GM10266 (cell line): ENCODE measurements at regions not wholly inside any gene's neighbourhood (a gene's known extent, or its start where the extent isn't known, plus 50 kb on each side); places are given as distances from the start of the nearest gene placed in this dataset.

Source experiments
- DNase-seq: peaks from one replicate; pipeline ENCODE4 v3.0.0; 2012; ENCODE audit errors: extremely low spot score
- TF ChIP-seq, protein P1 (sequence below): IDR thresholded peaks from 2 replicates; pipeline ENCODE4 v1.5.1; 2012; ENCODE audit warnings: mild to moderate bottlenecking, low read depth; ENCODE audit not compliant: control insufficient read depth, insufficient read depth; ENCODE audit errors: missing control alignments

DNA sequence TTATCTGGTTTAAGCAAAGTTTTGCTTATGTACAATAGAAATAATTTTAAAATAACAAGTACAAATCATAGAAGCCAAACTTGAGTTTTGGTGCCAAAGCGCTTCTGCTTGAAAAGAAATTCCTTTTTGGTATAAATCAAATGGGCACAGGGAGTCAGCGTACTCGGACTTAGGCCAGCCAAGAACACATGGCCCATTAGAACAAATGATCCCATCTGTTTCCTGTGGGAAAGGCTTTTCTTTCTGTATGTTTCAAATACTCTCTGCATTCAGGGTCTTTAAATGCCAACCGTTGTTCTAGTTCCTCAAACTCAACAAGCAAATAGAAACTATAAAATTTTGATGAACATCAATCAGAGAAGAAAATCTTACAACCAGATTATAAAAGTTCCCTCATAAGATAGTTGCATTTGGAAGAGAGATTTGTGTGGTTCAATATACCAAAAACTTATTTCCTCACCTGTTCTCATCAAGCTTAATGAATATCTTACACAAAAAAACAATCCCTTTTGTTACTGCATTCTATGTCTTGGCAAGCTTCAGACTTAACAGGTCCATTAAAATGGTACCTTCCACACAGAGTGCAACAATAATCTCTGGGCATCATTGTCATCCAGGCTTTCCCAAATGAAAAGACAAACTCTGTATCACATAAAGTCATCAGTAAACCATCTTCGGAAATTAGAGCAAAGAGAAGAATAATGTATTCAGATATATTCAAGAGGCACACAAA is 739.8 kb upstream of the API5 start:
- TF ChIP-seq, protein P1, sequence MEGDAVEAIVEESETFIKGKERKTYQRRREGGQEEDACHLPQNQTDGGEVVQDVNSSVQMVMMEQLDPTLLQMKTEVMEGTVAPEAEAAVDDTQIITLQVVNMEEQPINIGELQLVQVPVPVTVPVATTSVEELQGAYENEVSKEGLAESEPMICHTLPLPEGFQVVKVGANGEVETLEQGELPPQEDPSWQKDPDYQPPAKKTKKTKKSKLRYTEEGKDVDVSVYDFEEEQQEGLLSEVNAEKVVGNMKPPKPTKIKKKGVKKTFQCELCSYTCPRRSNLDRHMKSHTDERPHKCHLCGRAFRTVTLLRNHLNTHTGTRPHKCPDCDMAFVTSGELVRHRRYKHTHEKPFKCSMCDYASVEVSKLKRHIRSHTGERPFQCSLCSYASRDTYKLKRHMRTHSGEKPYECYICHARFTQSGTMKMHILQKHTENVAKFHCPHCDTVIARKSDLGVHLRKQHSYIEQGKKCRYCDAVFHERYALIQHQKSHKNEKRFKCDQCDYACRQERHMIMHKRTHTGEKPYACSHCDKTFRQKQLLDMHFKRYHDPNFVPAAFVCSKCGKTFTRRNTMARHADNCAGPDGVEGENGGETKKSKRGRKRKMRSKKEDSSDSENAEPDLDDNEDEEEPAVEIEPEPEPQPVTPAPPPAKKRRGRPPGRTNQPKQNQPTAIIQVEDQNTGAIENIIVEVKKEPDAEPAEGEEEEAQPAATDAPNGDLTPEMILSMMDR = no peak
- DNase-seq = no peak

DNA sequence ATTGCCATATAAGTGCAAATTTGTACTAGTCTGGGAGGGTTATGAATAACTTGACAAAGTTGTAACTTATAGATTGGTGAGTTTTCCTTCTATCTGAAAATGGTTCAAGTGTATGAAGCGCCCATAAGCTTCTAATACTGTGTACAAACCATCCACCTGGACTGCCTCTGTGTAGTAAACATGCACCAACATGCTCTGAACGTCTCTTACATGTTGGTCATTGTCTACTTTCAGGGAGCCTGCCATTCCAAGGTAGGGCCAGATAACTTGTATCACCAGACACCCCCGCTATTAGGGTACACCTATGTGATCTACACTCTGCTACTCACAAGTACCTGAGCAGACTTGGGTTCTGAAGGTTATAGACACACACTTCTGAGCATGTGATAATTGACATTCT is 735.5 kb upstream of the API5 start:
- TF ChIP-seq, protein P1 = no peak
- no peak for DNase-seq

DNA sequence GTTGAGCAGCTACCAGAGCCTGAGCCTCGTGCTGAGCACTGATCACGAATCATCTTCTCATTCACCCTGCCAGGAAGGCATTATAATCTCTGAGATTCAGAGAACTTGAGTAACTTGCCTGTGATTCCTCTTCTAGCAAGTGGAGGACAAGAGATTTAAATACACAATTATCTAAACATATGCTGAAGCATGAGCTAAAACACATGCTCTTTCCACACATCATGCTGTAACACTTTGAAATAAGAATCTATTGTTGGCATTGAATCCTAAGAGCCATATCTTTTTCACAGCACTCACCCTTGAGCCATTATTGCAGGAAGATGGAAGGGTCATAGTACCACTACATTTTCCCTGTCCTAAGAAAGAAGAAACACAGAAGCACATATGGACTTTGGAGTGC is 722.5 kb upstream of the API5 start:
- DNase-seq = no peak
- TF ChIP-seq, protein P1 = no peak

DNA sequence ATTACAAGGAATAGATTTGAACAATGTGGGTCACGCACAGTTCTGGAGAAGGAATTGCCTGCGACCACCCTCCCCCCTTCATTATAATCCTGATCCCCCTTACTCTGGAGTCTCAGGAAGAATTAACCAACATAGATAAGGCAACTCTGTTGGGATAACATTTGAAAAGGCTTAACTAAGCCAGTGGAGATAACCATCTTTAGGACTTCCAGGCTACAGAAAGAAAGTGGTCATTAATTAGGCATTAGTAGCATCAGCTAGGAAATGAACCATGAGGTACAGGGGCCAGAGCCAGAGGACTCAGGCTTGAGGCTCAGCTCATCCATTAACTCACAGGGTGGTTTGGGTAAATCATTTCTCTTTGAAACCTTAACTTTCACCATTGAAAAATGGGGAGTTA is 720.0 kb upstream of the API5 start:
- DNase-seq = no peak
- TF ChIP-seq, protein P1 = no peak

DNA sequence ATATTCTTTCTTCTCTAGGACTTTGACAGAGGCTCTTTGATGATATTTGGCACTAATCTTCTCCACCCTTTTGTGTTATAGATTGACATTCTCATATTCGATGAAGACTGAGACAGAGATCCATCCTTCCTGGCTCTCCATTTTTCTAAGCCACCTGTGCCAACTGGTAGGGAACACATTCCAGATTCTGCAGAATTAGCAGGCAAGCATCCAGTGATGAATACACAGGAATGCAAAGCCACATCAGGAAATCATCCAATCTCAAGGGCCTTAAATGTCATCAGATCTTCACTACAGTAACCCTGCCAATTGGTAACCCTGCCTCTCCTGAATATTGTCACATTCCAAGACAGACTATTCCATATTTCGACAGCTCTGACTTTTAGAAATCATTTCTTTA is 718.4 kb upstream of the API5 start:
- TF ChIP-seq, protein P1 = no peak
- DNase-seq = no peak

DNA sequence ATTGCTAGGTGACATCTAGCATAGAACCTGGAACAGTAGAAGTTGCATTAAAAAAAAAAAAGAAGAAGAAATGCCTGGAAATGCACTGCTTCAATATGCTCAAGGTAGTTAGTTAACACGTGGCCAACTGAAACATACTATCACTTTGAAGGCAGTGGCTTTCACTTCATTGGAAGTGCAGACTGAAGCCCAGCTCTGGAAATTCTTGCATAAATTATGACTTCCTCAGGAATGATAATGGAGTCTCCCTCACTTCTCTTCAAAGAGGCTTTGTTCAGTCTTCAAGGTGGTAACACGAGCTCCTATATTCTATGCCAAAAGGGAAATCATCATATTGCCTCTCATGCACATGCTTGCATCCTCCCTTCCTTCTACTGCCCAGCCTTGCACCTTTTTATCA is 715.9 kb upstream of the API5 start:
- no peak for DNase-seq
- TF ChIP-seq, protein P1 = no peak

DNA sequence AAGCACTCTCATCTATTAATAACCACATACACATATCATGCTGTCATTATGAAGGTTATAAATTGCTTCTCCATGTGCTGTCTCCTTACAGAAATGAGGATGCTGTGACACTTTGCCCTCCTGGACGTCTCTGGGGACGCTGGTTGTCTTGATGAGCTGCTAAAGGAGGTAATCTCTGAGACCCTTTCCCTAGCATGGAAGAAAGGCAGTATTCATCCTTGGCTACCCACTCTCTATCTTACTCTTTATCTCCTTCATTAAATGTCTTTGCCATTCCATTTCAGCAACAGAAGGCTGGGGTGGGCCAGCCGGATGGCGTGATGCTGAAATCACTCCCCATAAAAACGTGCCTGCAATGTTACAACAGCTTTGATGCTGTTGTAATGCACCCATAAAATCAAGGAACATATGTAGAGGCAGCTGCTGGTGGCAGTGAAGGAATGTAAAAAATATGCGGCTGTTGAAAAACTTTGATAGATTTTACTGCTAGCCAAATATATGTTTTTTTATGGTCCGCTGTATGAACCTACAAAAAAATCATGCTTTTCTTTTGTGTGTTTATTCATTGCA is 715.1 kb upstream of the API5 start:
- no peak for DNase-seq
- TF ChIP-seq, protein P1 = no peak
